ENCODE measurements at regions not wholly inside any gene's neighbourhood (a gene's known extent, or its start where the extent isn't known, plus 50 kb on each side); places are given as distances from the start of the nearest gene placed in this dataset.

- intact Hi-C loops (cut with micrococcal nuclease), result no loop called here
- H3K9me3 ChIP-seq (ENCODE audit: control insufficient read depth in 1 of 2, insufficient read depth in 1 of 2, low read depth in 1 of 2, low read length in 2 of 2), result no peaks in the 10 kb centered on the region
- no peaks in the 10 kb centered on the region for H3K9me2 ChIP-seq (ENCODE audit: insufficient read depth)
- no peak overlapping the region for H3K9ac ChIP-seq (ENCODE audit: low read length)
- POLR2A ChIA-PET, result no interaction called here
- H3K27ac ChIP-seq (ENCODE audit: low read depth, low read length), result no peak overlapping the region
- H3K4me1 ChIP-seq (ENCODE audit: control insufficient read depth in 1 of 2, insufficient read depth in 2 of 2, low read length in 2 of 2), result peaks cover 3 to 16% of the 10 kb centered on the region in 2 experiments; a peak in 3 of 4 replicates
- no peaks in the 10 kb centered on the region; the same call in 1 of the 2 replicates for H3K27me3 ChIP-seq (ENCODE audit: insufficient read depth, low read length)
- RAD21 ChIA-PET (ENCODE audit: low non-redundant PET in 1 of 2, low total read pairs in 2 of 2, uncharacterized antibody in 2 of 2, unreplicated experiment in 2 of 2), result no interaction called here
- H3K4me2 ChIP-seq (ENCODE audit: low read length), result no peak overlapping the region
- H3K4me3 ChIP-seq (replicated peaks in 1 of 2; ENCODE audit: low read depth in 1 of 2, low read length in 2 of 2), result no peak overlapping the region
- H3K79me2 ChIP-seq (ENCODE audit: insufficient read depth, low read length), result no peaks in the 10 kb centered on the region
- H3K36me3 ChIP-seq (ENCODE audit: control insufficient read depth in 1 of 2, insufficient read depth in 2 of 2, low read length in 2 of 2), result no peaks in the 10 kb centered on the region
- no peaks in the 10 kb centered on the region for H4K20me1 ChIP-seq (ENCODE audit: insufficient read depth)
- no peak overlapping the region for H2AFZ ChIP-seq (ENCODE audit: low read depth, low read length, poor library complexity, severe bottlenecking)
- no TSS peak for BruUV-seq (replicated peaks)
- CTCF ChIA-PET, result no interaction called here
- ATAC-seq, result no peak
- TF ChIP-seq YY1 (IDR thresholded peaks at IDR 0.05; ENCODE audit: extremely low read depth, insufficient replicate concordance, low read depth, low read length), result no peak
- no peak for TF ChIP-seq JUND (IDR thresholded peaks at IDR 0.05)
- no peak for TF ChIP-seq EZH2 (IDR thresholded peaks at IDR 0.05)
- DNase-seq (ENCODE audit: low read depth, low spot score), result no peak
Measured at GRCh38 chr16:73230651-73231050, 182.7 kb upstream of the ZFHX3 start.

GRCh38 chr16:73228649-73229048 is 180.7 kb upstream of the ZFHX3 start:
- Histone ChIP-seq H3K9me2 (ENCODE audit: insufficient read depth) (no peaks in the 10 kb centered on the region), H4K20me1 (ENCODE audit: insufficient read depth) (no peaks in the 10 kb centered on the region), H3K4me2 (ENCODE audit: low read length) (no peak overlapping the region), H3K79me2 (ENCODE audit: insufficient read depth, low read length) (no peaks in the 10 kb centered on the region), H3K4me3 (replicated peaks in 1 of 2; ENCODE audit: low read depth in 1 of 2, low read length in 2 of 2) (no peak overlapping the region), H3K4me1 (ENCODE audit: control insufficient read depth in 1 of 2, insufficient read depth in 2 of 2, low read length in 2 of 2) (peaks cover 3 to 16% of the 10 kb centered on the region in 2 experiments; a peak in 3 of 4 replicates), H3K27ac (ENCODE audit: low read depth, low read length) (no peak overlapping the region), H3K36me3 (ENCODE audit: control insufficient read depth in 1 of 2, insufficient read depth in 2 of 2, low read length in 2 of 2) (no peaks in the 10 kb centered on the region), H3K9ac (ENCODE audit: low read length) (no peak overlapping the region), H3K27me3 (ENCODE audit: insufficient read depth, low read length) (no peaks in the 10 kb centered on the region; the same call in 1 of the 2 replicates), H3K9me3 (ENCODE audit: control insufficient read depth in 1 of 2, insufficient read depth in 1 of 2, low read depth in 1 of 2, low read length in 2 of 2) (no peaks in the 10 kb centered on the region), H2AFZ (ENCODE audit: low read depth, low read length, poor library complexity, severe bottlenecking) (no peak overlapping the region)
- TF ChIP-seq ZNF274 (IDR thresholded peaks at IDR 0.05; ENCODE audit: low read depth, low read length) (no peak), JUND (IDR thresholded peaks at IDR 0.05) (no peak), ATF3 (IDR thresholded peaks at IDR 0.05) (no peak), ZBTB33 (IDR thresholded peaks at IDR 0.05; ENCODE audit: extremely low read depth, insufficient replicate concordance, low read length) (no peak), ZFX (IDR thresholded peaks at IDR 0.05) (no peak), POLR2A (IDR thresholded peaks at IDR 0.05; ENCODE audit: borderline replicate concordance, extremely low read depth, insufficient read depth, insufficient read length) (no peak), EGR1 (IDR thresholded peaks at IDR 0.05; ENCODE audit: low read depth) (no peak), SIN3A (IDR thresholded peaks at IDR 0.05; ENCODE audit: low read depth) (no peak), SP1 (IDR thresholded peaks at IDR 0.05; ENCODE audit: low read depth) (no peak), CTCF (IDR thresholded peaks at IDR 0.05 in 2 of 3, conservative IDR thresholded peaks at IDR 0.05 in 1 of 3; ENCODE audit: borderline replicate concordance in 1 of 3, insufficient read depth in 1 of 3, low read depth in 2 of 3, low read length in 2 of 3) (no peak), REST (IDR thresholded peaks at IDR 0.05; ENCODE audit: low read depth) (no peak), SRF (IDR thresholded peaks at IDR 0.05; ENCODE audit: low read depth) (no peak)
- BruUV-seq (replicated peaks), result no TSS peak
- ChIA-PET RAD21 (ENCODE audit: low non-redundant PET in 1 of 2, low total read pairs in 2 of 2, uncharacterized antibody in 2 of 2, unreplicated experiment in 2 of 2) (no interaction called here), CTCF (no interaction called here), POLR2A (no interaction called here)
- ATAC-seq (no peak), DNase-seq (ENCODE audit: low read depth, low spot score) (no peak)
- intact Hi-C loops (cut with micrococcal nuclease), result no loop called here
